Activated CD8-positive, alpha-beta T cell treated with anti-CD3 and anti-CD28 coated beads for 36 hours (primary cell): ENCODE measurements at regions not wholly inside any gene's neighbourhood (a gene's known extent, or its start where the extent isn't known, plus 50 kb on each side); places are given as distances from the start of the nearest gene placed in this dataset.
A peak's percentile ranks its signal among the peaks of the same experiment; 100 is the strongest.

Source experiments
- ATAC-seq: fragments of 200-7000 bp; cut with Tn5 transposase; one replicate; pipeline ENCODE4 v1.10.0; 2021; ENCODE audit warnings: mild to moderate bottlenecking, moderate library complexity
- CTCF ChIA-PET: fragments of 350-600 bp; sonication (Branson Sonifier 250); formaldehyde crosslinking; loops from one replicate; lab custom pipeline; 2021; ENCODE audit warnings: antibody characterized with exemption; lab: Charles Lee
- POLR2A ChIA-PET: fragments of 350-600 bp; sonication (Branson Sonifier 250); formaldehyde crosslinking; loops from one replicate; lab custom pipeline; 2021; ENCODE audit warnings: antibody characterized with exemption; lab: Charles Lee
- DNase-seq: peaks from one replicate; pipeline ENCODE4 v3.0.0-alpha.2; 2020
- H3K27ac Mint-ChIP-seq: one replicate; pipeline ENCODE4 v1.8.0; 2021; ENCODE audit warnings: mild to moderate bottlenecking, mixed read lengths
- H3K27me3 Mint-ChIP-seq: one replicate; pipeline ENCODE4 v1.8.0; 2021; ENCODE audit warnings: mixed read lengths
- H3K36me3 Mint-ChIP-seq: one replicate; pipeline ENCODE4 v1.8.0; 2021; ENCODE audit warnings: low read depth, mixed read lengths
- H3K4me1 Mint-ChIP-seq: one replicate; pipeline ENCODE4 v1.8.0; 2021; ENCODE audit warnings: low read depth, mixed read lengths
- H3K4me3 Mint-ChIP-seq: one replicate; pipeline ENCODE4 v1.8.0; 2021; ENCODE audit warnings: mild to moderate bottlenecking, moderate library complexity, mixed read lengths
- H3K9me3 Mint-ChIP-seq: one replicate; pipeline ENCODE4 v1.8.0; 2021; ENCODE audit warnings: mixed read lengths
- CTCF ChIP-seq: fragments of 200-600 bp; IDR thresholded peaks from one replicate; pipeline ENCODE4 v1.8.0; 2022; ENCODE audit warnings: antibody characterized with exemption, mild to moderate bottlenecking
- intact Hi-C: fragments of 100-400 bp; cut with micrococcal nuclease; formaldehyde crosslinking; loops from one replicate; pipeline ENCODE4 v1.10.0; 2022

DNA sequence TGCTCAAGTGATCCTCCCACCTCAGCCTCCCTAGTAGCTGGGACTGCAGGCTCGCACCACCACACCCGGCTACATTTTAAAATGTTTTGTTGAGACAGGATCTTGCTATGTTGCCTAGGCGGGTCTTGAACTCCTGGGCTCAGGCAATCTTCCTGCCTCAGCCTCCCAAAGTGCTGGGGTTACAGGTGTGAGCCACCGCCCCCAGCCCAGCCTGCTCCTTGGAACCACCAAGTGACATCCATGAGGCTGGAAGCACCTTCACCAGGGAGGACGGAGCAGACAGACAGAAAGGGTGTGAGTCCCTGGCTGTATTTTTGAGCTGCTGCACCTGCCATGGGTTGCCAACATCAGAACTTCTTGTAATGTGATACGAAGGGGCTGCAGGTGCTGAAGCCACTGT lies 62.3 kb upstream of the UBE3C start:
- ChIA-PET POLR2A (no interaction called here), CTCF (no interaction called here)
- H3K4me3 Mint-ChIP-seq = no peak overlapping the region
- intact Hi-C loops = no loop called here
- DNase-seq = no peak
- no peak for TF ChIP-seq CTCF
- no peaks in the 10 kb centered on the region for H3K4me1 Mint-ChIP-seq
- H3K9me3 Mint-ChIP-seq = no peaks in the 10 kb centered on the region
- no peak overlapping the region for H3K27ac Mint-ChIP-seq
- no peaks in the 10 kb centered on the region for H3K36me3 Mint-ChIP-seq
- H3K27me3 Mint-ChIP-seq = peaks cover 46% of the 10 kb centered on the region
- no peak for ATAC-seq

GRCh38 chr7:157077021-157077420 lies 61.7 kb upstream of the UBE3C start:
- Mint-ChIP-seq H3K4me3 (no peak overlapping the region), H3K27me3 (peaks cover 46% of the 10 kb centered on the region), H3K4me1 (no peaks in the 10 kb centered on the region), H3K9me3 (peaks cover 2% of the 10 kb centered on the region), H3K27ac (no peak overlapping the region), H3K36me3 (no peaks in the 10 kb centered on the region)
- POLR2A ChIA-PET = no interaction called here
- no peak for TF ChIP-seq CTCF
- ATAC-seq = no peak
- DNase-seq = no peak
- CTCF ChIA-PET = no interaction called here
- intact Hi-C loops = no loop called here

- TF ChIP-seq CTCF = no peak
- POLR2A ChIA-PET = interaction anchor here (1.2 kb wide), 1 partner anchor 9 kb away, joined by 4 read pairs; no protein-coding TSS in a partner anchor
- ATAC-seq = no peak
Measured at GRCh38 chr7:157077986-157078644, 60.6 kb upstream of the UBE3C start.

GRCh38 chr7:157079116-157079515 lies 59.6 kb upstream of the UBE3C start:
- POLR2A ChIA-PET = interaction anchor here (1.2 kb wide), 1 partner anchor 10 kb away, joined by 4 read pairs; no protein-coding TSS in a partner anchor
- CTCF ChIA-PET = interaction anchor here (1.3 kb wide), 1 partner anchor 194 kb away, joined by 3 read pairs; no protein-coding TSS in a partner anchor
- Mint-ChIP-seq H3K4me1 (no peaks in the 10 kb centered on the region), H3K9me3 (peaks cover 10% of the 10 kb centered on the region), H3K27me3 (peaks cover 38% of the 10 kb centered on the region), H3K4me3 (no peak overlapping the region), H3K36me3 (no peaks in the 10 kb centered on the region), H3K27ac (no peak overlapping the region)
- intact Hi-C loops = no loop called here
- no peak for DNase-seq
- no peak for TF ChIP-seq CTCF
- no peak for ATAC-seq

More at GRCh38 chr7:157077986-157078644, 60.6 kb upstream of the UBE3C start:
- peak; percentile 8 for DNase-seq
- intact Hi-C loops = no loop called here
- Mint-ChIP-seq H3K36me3 (no peaks in the 10 kb centered on the region), H3K4me3 (no peak overlapping the region), H3K27ac (no peak overlapping the region), H3K9me3 (peaks cover 6% of the 10 kb centered on the region), H3K27me3 (peaks cover 45% of the 10 kb centered on the region), H3K4me1 (no peaks in the 10 kb centered on the region)
- CTCF ChIA-PET = interaction anchor here (1.3 kb wide), 1 partner anchor 195 kb away, joined by 3 read pairs; no protein-coding TSS in a partner anchor

DNA sequence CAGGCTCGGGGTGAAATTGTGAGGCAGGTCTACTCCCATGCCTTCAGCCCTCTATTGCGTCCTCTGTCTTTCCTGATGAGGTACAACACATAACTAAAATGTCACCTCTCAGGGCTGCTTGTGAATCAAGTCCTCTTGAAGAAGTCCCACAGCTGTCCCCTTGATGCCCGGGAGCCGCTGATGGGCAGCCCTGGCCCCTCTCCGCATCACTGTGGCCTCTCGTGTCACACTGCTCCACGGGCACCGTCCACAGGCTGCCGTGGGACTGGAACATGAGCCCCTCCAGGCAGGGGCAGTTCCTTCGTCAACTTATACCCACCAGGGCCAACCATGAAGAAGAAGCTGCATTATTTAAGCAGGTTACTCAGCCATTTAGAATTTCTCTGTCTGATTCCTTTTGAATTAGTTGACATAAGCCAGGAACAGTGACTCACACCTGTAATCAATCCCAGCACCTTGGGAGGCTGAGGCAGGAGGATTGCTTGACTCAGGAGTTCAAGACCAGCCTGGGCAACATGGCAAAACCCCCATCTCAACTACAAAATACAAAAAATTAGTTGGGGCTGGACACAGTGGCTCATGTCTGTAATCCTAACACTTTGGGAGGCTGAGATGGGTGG lies 58.5 kb upstream of the UBE3C start:
- no peaks in the 10 kb centered on the region for H3K4me1 Mint-ChIP-seq
- ChIA-PET POLR2A (no interaction called here), CTCF (no interaction called here)
- no peak for TF ChIP-seq CTCF
- no peak for DNase-seq
- H3K27ac Mint-ChIP-seq = no peak overlapping the region
- H3K27me3 Mint-ChIP-seq = peaks cover 36% of the 10 kb centered on the region
- ATAC-seq = no peak
- no peak overlapping the region for H3K4me3 Mint-ChIP-seq
- H3K9me3 Mint-ChIP-seq = peaks cover 12% of the 10 kb centered on the region
- intact Hi-C loops = no loop called here
- H3K36me3 Mint-ChIP-seq = no peaks in the 10 kb centered on the region
